UCSD-AML1 (cell line): ENCODE measurements at regions not wholly inside any gene's neighbourhood (a gene's known extent, or its start where the extent isn't known, plus 50 kb on each side); places are given as distances from the start of the nearest gene placed in this dataset.

Experiments
- DNase-seq: peaks from one replicate; lab custom pipeline; 2025; ENCODE audit not compliant: unreplicated experiment; lab: John Stamatoyannopoulos, UW

DNA sequence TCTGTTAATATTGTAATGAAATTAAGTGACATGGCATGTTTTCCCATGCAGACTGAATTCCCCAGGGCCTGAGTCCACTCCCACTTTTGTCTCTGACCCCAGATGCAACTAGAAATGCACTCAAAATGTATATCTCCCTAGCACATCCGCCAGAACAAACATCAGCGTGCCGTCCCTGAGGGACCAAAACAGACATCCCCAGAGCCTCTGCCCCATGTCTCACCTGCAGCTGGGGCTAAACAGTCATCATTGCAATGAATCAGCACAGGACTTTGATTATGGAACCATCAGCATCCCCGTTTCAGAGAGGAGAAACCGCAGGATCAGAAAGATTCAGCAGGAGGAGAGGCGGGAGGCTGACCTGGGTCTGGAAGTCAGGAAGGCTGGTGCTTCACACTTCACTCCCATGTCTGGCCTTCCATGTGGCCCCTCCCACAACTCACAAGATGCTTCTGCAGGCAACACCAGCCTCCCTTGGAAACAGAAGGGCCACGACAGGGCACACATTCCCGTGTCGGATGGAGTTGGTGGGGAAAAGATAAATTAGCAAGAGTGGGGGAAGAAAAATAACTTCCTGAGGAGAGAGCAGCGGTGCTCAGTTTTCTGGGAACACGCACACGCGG lies 130.6 kb upstream of the VSTM2B start:
- DNase-seq, result no peak

DNA sequence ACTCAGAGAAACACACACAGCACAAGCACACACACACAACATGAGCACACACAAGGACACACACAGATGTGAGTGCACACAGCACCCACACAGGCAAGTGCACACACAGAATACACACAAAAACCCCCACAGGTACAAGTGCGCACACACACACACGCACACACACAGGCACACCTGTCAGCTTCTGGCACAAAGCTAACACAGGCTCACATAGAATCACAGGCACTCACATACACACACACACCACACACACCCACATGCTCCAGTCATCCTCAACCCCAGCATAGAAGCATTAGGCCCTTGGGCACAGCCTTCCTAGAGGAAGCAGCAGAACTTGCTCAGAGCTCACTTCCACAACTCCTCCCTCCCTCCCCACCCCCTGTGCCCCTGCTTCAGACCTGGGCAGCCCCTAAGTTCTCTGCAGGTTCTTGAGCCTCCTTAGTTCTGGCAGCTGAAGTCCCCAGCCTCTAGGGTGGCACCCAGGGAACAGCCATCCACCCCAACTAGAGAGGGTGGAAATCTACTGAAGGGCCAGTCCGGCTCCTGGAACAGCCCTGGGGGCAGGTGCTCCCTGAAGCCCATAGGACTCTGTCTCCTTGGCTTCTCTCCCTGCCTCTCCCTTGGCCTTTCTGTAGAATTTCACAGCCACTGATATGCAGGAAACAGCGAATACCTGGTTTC lies 129.9 kb upstream of the VSTM2B start:
- DNase-seq, result no peak

DNA sequence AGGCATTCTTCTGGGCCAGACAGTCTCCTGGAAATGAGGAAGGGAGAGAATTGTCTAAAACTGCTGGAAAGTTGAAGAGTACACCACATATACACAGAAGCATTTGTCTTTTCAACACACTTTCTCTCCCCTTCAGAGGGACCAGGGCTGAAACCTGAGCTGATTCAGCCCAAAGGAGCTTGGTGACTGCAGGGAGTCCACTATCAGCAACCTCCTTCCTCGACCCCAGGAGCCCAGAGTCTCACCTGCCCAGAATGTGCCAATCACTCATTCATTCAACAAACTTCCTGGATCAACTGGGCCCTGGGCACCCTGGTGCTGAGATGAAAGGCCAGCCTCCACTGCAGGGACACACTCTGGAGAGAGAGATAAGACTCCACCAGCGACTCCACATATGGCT lies 128.9 kb upstream of the VSTM2B start:
- no peak for DNase-seq

DNA sequence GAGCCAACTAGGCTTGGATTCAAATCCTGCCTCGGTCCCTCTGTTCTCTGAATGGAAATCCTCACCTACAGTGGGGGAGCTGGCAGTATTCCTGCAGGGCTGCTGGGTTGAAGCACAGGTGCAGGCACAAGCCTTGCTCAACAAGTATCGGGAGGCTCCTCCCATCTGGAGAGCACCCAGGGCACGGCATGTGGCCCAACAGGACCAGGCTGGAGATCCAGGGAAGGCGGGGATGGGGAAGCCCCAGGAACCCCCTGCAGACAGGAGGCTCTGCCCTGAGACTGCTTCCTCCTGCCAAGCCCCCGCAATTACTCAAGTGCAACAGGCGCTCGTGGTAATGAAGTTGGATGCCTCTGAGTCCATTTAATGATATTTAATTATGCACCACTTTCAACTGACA lies 128.0 kb upstream of the VSTM2B start:
- no peak for DNase-seq

DNA sequence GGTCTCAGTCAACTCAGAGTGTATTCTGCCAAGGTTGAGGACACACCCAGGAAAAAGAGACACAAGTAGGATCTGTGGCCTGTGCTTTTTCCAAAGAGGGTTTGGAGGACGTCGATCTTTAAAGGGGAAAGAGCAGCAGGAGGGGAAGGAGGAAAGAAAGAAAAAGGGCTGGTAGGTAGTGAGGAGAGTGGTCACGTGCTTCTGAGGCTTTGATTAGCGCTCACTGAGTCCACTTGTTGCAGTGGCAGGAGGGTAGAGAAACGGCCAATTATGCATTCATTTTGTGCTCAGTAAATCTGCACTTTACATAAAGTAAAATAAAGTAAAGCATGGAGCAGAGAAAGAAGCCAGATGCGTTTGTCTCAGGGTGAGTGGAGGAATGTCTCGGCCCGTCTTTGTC lies 126.0 kb upstream of the VSTM2B start:
- DNase-seq, result no peak

DNA sequence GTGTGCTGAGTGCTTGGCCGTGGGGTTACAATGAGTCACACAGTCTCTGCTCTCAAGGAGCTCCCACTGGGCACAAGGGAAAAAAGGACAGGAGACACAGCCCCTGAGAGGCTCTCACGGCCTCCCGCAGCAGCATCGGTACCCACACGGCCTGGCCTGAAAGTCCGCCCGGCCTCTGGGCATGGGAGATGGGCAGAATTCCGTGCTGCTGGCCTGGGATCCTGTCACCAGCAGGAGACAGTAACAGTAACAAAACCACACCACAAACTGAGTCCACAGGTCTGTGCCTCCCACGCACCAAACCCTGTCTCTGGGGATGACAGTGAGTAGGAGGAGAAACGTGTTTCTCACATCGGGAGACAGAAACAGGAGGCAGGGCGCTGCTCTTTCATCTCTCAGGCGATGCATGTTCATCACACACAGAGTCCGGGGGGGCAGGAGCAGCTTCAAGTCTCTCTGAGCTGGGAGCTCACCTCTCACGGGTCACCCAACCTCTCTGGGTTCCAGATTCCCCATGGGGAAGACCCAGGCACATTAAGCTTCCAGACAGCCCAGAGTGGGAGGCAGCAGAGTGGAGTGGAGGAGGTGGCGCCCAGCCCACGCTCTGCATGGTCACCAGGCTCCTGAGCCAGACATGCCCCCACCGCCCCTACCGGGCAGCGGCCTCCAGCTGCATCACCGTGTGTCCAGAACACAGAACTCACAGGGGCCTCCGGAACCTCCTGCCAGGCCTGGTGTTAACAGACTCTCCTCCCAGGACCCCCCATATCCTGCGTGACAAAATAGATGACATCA lies 124.7 kb upstream of the VSTM2B start:
- DNase-seq, result no peak

DNA sequence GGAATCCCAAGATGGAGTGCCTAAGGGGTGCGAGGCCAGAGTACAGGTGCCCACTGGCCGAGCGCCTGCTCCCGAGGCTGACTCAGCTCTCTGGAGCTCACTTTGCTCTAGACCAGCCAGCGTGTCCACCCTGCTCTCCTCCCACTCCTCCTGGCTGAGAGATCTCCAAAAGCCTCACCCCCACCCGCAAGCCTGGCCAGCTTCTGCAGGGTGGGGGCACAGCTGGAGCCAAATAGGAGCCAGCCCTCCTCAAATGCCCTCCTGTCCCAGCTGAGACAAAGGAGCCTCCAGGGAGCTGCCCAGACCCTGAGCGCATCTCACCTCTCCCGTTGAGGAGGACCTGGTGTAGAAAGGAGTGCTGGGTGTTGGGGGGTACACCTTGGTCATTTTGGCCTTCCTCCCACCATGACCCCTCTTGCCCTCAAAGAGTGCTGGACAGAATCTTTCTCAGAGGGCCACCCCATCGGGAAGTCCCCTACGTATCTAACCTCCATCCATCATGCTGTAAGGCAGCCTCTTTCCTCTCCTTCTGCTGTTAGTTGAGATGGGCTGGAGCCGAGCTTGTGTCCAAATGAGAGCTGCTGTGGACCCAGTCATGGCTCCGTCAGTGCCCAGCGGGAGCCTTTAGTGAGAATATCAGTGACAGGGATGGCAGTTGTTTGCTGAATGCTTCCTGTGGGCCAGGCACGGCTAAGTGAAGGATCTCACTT lies 123.9 kb upstream of the VSTM2B start:
- no peak for DNase-seq

DNA sequence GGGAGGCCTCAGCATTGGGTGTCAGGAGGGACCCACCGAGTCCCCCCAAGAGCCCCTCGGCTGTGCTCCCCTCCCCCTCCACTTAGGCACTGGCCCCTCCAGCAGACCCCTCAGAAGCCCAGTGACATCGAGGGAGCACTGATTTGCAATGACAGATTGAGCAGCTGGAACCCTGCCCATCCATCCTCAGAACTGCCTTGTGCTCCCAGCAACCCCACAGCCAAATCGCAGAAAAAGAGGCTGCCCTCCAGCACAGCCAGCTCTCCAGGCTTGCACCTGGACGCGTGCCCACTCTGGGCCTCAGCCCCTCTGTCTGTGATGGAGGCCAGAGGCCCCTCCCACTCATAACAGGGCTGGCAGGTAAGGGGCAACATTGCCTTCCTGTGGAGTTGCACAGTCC lies 123.2 kb upstream of the VSTM2B start:
- DNase-seq, result no peak

DNA sequence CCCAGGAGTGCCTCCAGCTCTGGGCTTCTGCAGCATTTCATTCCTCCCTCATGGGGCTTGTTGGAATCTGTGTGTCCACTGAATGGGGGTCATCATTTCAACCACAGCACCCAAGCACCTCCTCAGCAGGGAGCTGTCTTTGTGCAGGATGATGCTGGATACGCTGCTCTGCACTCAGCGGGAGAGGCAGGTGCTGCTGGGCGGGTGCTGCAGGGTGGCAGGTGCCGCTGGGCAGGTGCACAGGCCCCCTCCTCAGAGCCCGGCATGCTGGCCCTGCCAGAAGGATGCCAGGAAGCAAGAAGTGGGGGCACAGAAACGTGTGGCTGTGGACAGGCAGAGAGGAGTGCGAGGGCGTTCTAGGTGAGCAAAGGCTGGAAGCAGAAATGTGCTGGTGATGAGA lies 121.8 kb upstream of the VSTM2B start:
- DNase-seq, result no peak

DNA sequence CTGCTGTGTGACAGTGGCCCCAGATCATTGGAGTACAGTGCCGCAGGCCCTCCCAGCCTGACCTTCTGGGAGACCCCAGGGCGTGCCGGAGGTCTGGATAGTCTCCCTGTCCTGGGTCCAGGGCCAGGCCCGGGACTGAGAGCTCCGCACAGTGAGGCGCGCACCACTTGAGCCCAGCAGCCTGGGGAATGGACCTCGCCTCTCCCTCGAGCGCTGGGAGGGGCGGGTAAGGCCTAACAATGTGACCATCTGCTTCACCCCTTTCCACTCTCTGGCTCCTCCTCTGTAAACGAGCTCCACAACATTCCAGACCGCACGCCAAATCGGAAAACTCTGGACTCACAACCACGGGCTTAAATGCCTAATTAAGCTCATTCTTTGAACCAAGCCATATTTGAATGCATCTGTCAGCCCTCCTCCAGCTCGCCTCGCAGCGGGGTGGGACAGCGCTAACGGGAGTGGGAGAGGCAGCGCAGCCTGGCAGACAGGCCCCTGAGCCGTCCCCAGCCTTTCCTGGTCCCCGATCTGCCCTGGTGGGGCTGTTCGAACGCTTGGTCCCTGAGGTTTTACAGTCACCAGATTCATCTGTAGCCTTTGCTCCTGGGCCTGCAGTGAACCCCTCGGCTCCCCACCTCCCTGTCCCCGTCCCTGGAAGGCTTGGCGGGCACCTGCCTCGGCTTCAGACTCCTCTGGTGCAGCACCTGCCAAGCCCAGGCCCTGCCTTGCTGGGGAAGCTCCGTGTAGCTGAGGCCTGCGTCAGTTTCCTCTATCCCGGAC lies 120.7 kb upstream of the VSTM2B start:
- DNase-seq, result no peak

DNA sequence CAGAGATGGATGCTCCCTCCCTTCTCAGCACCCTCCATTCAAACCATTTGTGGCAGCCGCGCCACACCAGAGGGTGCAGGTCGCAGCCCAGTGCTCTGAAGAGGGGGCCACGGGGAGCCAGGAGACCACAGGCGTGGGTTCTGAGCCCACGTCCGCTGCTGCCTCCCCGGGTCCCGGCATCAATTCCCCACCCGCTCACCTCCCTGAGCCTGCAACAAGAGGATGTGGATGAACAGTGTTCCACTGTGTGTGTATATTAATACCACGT lies 120.1 kb upstream of the VSTM2B start:
- no peak for DNase-seq

DNA sequence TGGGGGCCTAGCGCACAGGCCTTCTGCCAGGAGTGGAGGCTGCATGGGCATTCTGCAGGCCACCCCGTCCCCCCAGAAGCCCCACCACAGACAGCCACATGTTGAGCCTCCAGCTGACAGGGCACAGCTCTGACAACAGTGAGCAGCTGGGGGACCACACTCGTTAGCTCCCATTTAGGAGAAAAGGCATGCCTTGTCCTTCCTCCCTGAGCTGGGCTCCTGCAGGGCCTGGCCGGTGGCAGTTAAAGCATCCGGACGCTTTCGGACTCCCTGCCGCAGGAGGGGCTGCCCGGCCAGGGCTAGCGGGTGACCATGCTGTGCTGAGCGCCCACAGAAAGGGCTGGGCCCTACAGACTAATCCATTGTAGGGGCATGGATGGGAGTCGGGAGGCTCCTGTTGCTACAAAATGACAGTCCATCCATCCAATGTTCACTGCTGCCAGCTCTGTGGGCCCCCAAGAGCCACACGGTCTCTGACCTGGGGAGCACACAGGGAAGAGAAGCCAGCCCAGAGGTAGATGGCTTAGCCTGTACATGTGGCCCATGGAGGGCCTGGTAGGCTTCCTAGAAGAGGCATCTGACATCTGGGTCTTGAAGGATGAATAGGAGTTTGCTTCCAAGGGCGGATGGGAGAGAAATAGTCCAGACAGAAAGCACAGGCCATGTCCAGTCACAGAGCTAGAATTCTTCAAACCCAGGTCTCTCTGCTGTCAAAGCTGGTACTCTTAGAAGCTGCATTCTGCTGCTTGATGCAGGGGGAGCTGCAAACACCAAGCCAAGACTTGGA lies 116.5 kb upstream of the VSTM2B start:
- DNase-seq, result no peak

DNA sequence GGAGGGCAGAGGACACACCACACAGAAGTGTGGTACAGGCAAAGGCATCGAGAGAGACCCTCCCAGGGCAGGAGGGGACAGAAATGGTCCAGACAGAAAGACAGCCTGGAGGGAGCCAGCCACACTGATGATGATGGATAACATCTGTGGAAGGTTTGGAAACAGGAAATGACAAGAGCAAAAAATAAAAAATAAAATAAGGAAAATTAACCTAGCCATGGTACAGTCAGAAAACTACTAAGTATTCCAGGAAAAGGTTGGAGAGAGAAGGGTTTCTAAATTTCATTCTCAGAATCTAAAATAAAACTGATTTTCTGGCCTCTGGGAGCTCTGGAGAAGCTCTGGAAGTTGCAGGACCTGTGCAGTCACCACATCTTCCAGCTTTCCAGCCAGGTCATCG lies 115.2 kb upstream of the VSTM2B start:
- DNase-seq, result no peak

DNA sequence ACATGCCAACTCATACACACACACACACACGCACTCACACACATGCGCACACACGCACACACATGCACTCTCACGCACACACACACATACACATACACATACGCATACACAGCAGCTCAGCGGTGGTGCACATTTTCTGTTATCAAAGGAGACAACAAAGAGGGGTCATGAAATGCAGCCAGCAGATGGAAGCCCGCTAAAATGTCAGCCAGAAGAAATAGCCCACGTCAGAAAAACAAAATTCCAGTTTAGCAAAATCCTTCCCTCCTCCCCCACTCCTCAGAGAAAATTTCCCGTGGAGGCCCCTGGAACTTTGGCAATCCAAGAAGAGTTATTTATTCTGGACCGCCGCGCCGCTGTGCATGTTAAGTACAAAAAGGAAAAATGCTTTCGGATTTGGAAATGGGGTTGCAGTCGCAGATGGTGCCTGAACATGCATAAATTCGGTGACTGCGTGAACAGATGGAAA lies 114.6 kb upstream of the VSTM2B start:
- no peak for DNase-seq

DNA sequence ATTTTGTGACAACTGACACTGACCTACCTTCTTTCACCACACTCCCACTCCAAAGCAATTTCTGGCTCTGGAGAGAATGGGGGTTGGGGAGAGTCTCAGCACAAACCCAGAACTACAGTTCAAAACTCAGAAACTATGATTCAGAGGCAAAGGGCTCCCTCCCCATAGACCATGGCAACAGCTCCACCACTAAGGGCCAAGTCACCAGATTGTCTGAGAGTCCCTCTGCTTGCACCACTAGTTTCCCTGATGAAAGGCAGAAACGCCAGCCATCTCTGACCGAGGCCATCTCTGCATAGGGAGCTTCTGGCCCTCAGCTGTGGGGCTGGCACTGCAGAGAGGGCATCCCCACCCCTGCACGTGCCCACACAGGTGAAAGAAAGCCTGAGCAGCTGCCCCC lies 112.4 kb upstream of the VSTM2B start:
- no peak for DNase-seq

DNA sequence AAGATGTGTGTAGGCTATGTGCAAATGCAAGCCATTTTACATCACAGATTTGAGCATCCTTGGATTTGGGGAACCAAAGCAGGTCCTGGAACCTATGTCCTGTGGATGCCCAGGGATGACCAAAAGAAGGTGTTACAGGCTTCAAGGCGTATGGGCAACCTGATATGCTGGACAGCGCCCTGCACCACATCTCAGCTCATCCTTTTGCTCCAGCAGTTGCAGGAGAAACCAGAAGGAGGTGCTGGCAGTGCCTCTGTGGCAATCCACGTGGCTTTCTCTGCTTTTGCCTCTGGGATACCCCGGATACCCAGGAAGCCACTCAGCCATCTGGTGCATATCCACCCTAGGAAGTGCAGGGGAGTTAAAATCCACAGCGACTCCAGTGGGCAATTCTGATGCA lies 110.3 kb upstream of the VSTM2B start:
- DNase-seq, result no peak

DNA sequence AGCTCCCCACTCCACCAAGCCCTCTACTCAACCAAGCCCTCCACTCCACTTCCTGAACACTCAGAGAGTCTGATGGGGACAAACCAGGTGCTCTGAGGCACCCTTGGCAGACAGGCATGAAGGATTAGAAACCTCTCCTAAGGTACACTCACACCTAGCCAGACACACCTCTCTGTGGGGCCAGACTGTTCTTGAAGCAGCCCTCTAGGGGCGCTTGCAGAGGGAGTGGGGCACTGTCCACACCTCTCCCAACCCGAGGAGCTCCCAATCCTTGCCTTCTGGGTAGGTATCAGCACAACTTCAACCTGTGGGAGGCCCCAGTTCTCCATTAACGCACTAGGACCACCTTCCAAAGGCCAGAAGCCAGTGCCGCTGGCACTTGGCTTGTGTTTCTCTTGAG lies 108.7 kb upstream of the VSTM2B start:
- no peak for DNase-seq

DNA sequence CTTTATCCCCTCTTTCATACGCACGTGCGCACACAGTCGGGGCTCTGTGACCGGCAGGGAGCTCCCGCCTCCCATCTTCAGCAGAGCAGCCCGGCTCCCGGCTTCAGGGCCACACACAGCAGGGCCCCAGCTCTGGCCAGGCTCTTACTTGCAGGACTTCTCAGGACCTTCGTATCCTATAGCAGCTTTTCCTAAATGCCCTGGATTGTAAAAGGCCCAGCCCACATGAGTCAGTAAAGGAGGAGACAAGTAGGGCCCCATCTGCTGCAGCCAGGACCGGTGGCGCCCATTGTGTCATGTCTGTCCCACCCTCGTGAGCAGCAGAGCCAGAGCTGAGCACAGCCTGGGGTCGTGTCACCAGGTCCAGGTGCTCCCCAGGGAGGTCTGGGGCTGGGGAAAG lies 107.6 kb upstream of the VSTM2B start:
- no peak for DNase-seq

DNA sequence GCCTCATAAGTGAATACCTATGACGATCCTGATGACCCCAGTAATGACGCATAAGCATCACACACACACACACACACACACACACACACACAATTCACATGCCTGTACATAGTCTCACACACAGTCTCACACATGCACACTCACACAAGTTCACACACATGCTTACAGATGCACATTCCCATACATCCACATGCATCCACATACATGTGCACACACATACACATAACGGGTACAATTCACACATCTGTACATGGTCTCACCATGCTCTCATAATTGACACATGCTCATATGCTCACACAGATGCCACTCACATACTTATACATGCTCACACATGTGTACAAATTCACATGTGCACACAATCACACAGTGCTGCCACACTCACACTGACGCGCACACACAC lies 105.7 kb upstream of the VSTM2B start:
- DNase-seq, result no peak

DNA sequence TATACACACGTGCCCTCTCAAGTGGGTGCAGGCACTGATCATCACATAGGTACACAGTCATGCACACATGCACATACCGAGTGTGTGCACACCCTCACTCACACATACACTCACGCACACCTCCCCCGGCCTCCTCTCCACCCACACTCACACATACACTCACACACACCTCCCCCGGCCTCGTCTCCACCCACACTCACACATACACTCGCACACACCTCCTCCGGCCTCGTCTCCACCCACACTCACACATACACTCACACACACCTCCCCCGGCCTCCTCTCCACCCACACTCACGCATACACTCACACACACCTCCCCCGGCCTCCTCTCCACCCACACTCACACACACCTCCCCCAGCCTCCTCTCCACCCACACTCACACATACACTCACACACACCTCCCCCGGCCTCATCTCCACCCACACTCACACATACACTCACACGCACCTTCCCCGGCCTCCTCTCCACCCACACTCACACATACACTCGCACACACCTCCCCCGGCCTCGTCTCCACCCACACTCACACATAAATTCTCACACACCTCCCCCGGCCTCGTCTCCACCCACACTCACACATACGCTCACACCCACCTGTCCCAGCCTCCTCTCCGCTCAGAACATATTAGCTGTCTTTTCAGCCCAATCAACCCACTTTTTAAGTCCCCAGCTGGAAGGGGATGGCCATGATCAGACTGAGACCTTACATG lies 105.2 kb upstream of the VSTM2B start:
- DNase-seq, result no peak
